Mucosa of descending colon (tissue), 3 donors: ENCODE measurements at regions not wholly inside any gene's neighbourhood (a gene's known extent, or its start where the extent isn't known, plus 50 kb on each side); places are given as distances from the start of the nearest gene placed in this dataset.

ENCODE experiments used
- ATAC-seq: fragments of 200-7000 bp; cut with Tn5 transposase; one replicate; pipeline ENCODE4 v1.9.1; 2020; ENCODE audit warnings: mild to moderate bottlenecking, moderate library complexity
- DNase-seq, 3 donors: peaks; one replicate each; pipeline ENCODE4 v3.0.0-alpha.2; 2020
- H3K36me3 ChIP-seq: fragments of 200-600 bp; one replicate; pipeline ENCODE4 v1.8.0; 2021; ENCODE audit warnings: low read depth, mild to moderate bottlenecking
- H3K4me1 ChIP-seq: fragments of 200-600 bp; one replicate; pipeline ENCODE4 v1.8.0; 2021; ENCODE audit warnings: low read depth, mild to moderate bottlenecking
- H3K4me3 ChIP-seq: fragments of 200-600 bp; one replicate; pipeline ENCODE4 v1.8.0; 2021; ENCODE audit warnings: mild to moderate bottlenecking
- H3K9me3 ChIP-seq: fragments of 200-600 bp; one replicate; pipeline ENCODE4 v1.8.0; 2021; ENCODE audit warnings: mild to moderate bottlenecking
- CTCF ChIP-seq: fragments of 200-600 bp; IDR thresholded peaks from one replicate; pipeline ENCODE4 v1.8.0; 2022; ENCODE audit warnings: antibody characterized with exemption, mild to moderate bottlenecking
- intact Hi-C, 2 donors: fragments of 100-400 bp; cut with DNase I in 1 of 2; cut with micrococcal nuclease in 1 of 2; formaldehyde crosslinking; loops; one replicate each; pipeline versions ENCODE4 v1.11.0 to v1.11.1; 2022; cut with DNase I, micrococcal nuclease
- donor health status: DM: no; HTN: no; CAD: no; lungs with moderate emphysema.
- donor health status: DM: no; HTN: no; CAD: no.
- donor health status: DM: no; HTN: yes; CAD: no.

DNA sequence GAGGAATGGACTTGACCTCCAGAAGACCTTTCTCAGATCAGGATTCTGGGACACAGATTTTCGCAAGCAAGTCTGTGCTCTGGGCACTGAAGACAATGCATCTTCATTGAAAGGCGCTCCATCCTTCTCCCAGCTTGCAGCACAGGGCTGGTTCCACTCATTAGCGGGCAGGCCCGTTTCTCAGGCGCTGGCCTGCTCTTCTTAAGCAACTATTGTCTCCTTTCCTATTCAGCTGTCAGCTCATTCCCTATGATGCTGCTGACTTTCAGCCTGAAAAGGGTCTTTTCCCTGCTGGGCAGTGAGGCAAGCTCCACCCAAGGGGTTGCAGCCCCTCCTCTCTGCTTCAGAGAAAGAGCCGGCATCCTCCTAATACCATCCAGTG lies 91.9 kb upstream of the PLXNA2 start:
- Histone ChIP-seq H3K36me3 (no peaks in the 10 kb centered on the region), H3K4me3 (no peak overlapping the region), H3K4me1 (no peaks in the 10 kb centered on the region), H3K9me3 (no peaks in the 10 kb centered on the region)
- no peak for DNase-seq
- TF ChIP-seq CTCF: no peak
- no peak for ATAC-seq
- intact Hi-C loops: no loop called here

DNA sequence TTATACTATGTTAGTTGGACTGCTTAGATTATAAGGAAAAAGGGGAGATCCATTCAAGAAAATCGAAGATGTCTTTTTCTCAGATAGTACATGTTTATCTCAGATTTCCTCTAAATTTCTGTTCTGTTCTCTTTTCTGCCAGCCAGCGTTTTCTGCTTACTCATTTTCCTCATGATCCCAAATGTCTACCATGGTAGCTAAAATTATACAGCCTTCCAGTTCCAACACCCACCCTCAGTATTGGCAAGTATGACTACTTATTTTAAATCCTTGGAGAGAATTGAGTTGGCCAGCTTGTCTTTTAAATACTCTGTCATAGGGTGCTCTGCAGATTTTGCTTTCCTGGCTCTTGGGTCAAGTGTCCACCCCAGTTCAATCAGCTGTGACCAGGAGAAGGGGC lies 95.7 kb upstream of the PLXNA2 start:
- H3K4me3 ChIP-seq: no peak overlapping the region
- no peaks in the 10 kb centered on the region for H3K4me1 ChIP-seq
- no peak for TF ChIP-seq CTCF
- H3K9me3 ChIP-seq: no peaks in the 10 kb centered on the region
- no peaks in the 10 kb centered on the region for H3K36me3 ChIP-seq
- ATAC-seq: no peak
- DNase-seq: no peak
- intact Hi-C loops: no loop called here

- H3K4me1 ChIP-seq: no peaks in the 10 kb centered on the region
- no peak for TF ChIP-seq CTCF
- H3K9me3 ChIP-seq: no peaks in the 10 kb centered on the region
- intact Hi-C loops: no loop called here
- DNase-seq: no peak
- no peak for ATAC-seq
- no peaks in the 10 kb centered on the region for H3K36me3 ChIP-seq
- no peak overlapping the region for H3K4me3 ChIP-seq
Measured at GRCh38 chr1:208343226-208343625, 99.0 kb upstream of the PLXNA2 start.

GRCh38 chr1:208344202-208344857 lies 100.1 kb upstream of the PLXNA2 start:
- Histone ChIP-seq H3K4me3 (no peak overlapping the region), H3K9me3 (no peaks in the 10 kb centered on the region), H3K4me1 (no peaks in the 10 kb centered on the region), H3K36me3 (no peaks in the 10 kb centered on the region)
- TF ChIP-seq CTCF: no peak
- ATAC-seq (no peak), DNase-seq (no peak)
- intact Hi-C loops: no loop called here

DNA sequence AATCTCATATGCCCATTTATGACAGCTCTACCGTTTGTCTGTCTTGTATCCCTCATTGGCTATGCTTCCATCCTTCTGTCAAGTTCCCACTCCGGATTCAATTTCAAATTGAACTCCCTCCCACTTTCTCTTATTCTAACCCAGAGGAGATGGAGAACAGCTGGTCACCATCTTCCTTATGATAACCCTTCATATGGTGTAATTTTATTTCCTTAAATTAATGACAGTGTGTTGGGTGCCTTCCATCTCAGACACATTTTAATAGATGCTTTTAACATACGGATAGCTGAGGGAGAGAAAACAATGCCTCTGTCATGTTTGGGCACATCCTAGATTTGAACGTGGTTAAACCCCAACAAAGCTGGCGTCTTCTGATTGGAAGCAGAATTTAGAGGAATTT lies 103.0 kb upstream of the PLXNA2 start:
- DNase-seq: no peak
- H3K36me3 ChIP-seq: no peaks in the 10 kb centered on the region
- TF ChIP-seq CTCF: no peak

More for the DNA sequence above, 103.0 kb upstream of the PLXNA2 start:
- intact Hi-C loops: no loop called here
- H3K4me3 ChIP-seq: no peak overlapping the region
- no peak for ATAC-seq
- no peaks in the 10 kb centered on the region for H3K4me1 ChIP-seq
- no peaks in the 10 kb centered on the region for H3K9me3 ChIP-seq
